HepG2 (cell line): ENCODE measurements at regions not wholly inside any gene's neighbourhood (a gene's known extent, or its start where the extent isn't known, plus 50 kb on each side); places are given as distances from the start of the nearest gene placed in this dataset.

ENCODE experiments used
- DNMT3B ChIP-seq: conservative IDR thresholded peaks from 2 replicates; pipeline ENCODE4 v1.6.1; 2016; ENCODE audit warnings: missing biosample characterization, control low read depth
- ELF3 ChIP-seq: IDR thresholded peaks from 2 replicates; pipeline ENCODE4 v1.6.1; 2016; ENCODE audit warnings: missing genetic modification reagents, missing compliant biosample characterization
- JDP2 ChIP-seq: sonication (generic); formaldehyde crosslinking; IDR thresholded peaks from 2 replicates; pipeline ENCODE4 v1.8.1; 2022; ENCODE audit warnings: missing genetic modification reagents, borderline replicate concordance
- MAZ ChIP-seq, 2 experiments: sonication (generic) in 1 of 2; formaldehyde crosslinking in 1 of 2; IDR thresholded peaks; 2 replicates each; pipeline versions ENCODE4 v1.5.0 to v1.6.1; 2012 to 2020; ENCODE audit warnings: low read depth in 2 of 2, mild to moderate bottlenecking in 2 of 2, borderline replicate concordance in 1 of 2, improper control_type of control experiment in 1 of 2, low read length in 1 of 2, missing genetic modification reagents in 1 of 2, moderate library complexity in 1 of 2
- MIER3 ChIP-seq: IDR thresholded peaks from 2 replicates; pipeline ENCODE4 v1.6.1; 2016; ENCODE audit warnings: missing compliant biosample characterization, borderline replicate concordance
- MTF1 ChIP-seq: sonication (generic); formaldehyde crosslinking; IDR thresholded peaks from 2 replicates; pipeline ENCODE4 v1.5.0; 2020; ENCODE audit warnings: missing genetic modification reagents
- MXD4 ChIP-seq: IDR thresholded peaks from 2 replicates; pipeline ENCODE4 v1.6.1; 2016; ENCODE audit warnings: mild to moderate bottlenecking, missing biosample characterization, missing genetic modification reagents
- NCOR1 ChIP-seq: fragments of 200-600 bp; sonication (generic); IDR thresholded peaks from 2 replicates; pipeline ENCODE4 v1.7.0; 2017; ENCODE audit warnings: antibody characterized with exemption, low read length, borderline replicate concordance
- NFRKB ChIP-seq: fragments of 450-650 bp; IDR thresholded peaks from 2 replicates; pipeline ENCODE4 v1.6.1; 2017
- NKX3-1 ChIP-seq: sonication (generic); formaldehyde crosslinking; IDR thresholded peaks from 2 replicates; pipeline ENCODE4 v1.5.0; 2020; ENCODE audit warnings: missing genetic modification reagents
- PCBP1 ChIP-seq: fragments of 200-400 bp; formaldehyde crosslinking; IDR thresholded peaks from 2 replicates; pipeline ENCODE4 v1.6.1; 2017; ENCODE audit warnings: mild to moderate bottlenecking, low read depth, low read length, borderline replicate concordance
- RNF2 ChIP-seq: fragments of 450-650 bp; conservative IDR thresholded peaks from 2 replicates; pipeline ENCODE4 v1.6.1; 2016; ENCODE audit warnings: low read depth
- SATB2 ChIP-seq: sonication (generic); formaldehyde crosslinking; IDR thresholded peaks from 2 replicates; pipeline ENCODE4 v1.5.0; 2020; ENCODE audit warnings: missing genetic modification reagents
- SNRNP70 ChIP-seq: fragments of 200-400 bp; formaldehyde crosslinking; IDR thresholded peaks from 2 replicates; pipeline ENCODE4 v1.6.1; 2017; ENCODE audit warnings: mild to moderate bottlenecking, low read depth, low read length, moderate library complexity
- ZNF382 ChIP-seq: sonication (generic); formaldehyde crosslinking; IDR thresholded peaks from 2 replicates; pipeline ENCODE4 v1.5.0; 2020; ENCODE audit warnings: missing genetic modification reagents, mild to moderate bottlenecking, borderline replicate concordance
- ZNF549 ChIP-seq: sonication (generic); formaldehyde crosslinking; IDR thresholded peaks from 2 replicates; pipeline ENCODE4 v1.5.0; 2020; ENCODE audit warnings: missing genetic modification reagents
- ZNF652 ChIP-seq: IDR thresholded peaks from 2 replicates; pipeline ENCODE4 v1.6.1; 2016; ENCODE audit warnings: low read depth, borderline replicate concordance
- TF ChIP-seq, protein P1 (sequence below): sonication (generic); formaldehyde crosslinking; IDR thresholded peaks from 2 replicates; pipeline ENCODE4 v1.4.0; 2020; ENCODE audit warnings: missing genetic modification reagents
- TF ChIP-seq, protein P2 (sequence below): IDR thresholded peaks from 2 replicates; pipeline ENCODE4 v1.6.1; 2012; ENCODE audit warnings: low read length, improper control_type of control experiment
- TF ChIP-seq, protein P3 (sequence below): sonication (generic); formaldehyde crosslinking; IDR thresholded peaks from 2 replicates; pipeline ENCODE4 v1.4.0; 2020; ENCODE audit warnings: missing genetic modification reagents
- TF ChIP-seq, protein P4 (sequence below): sonication (generic); formaldehyde crosslinking; IDR thresholded peaks from 2 replicates; pipeline ENCODE4 v1.5.1; 2020; ENCODE audit warnings: missing genetic modification reagents, mild to moderate bottlenecking, borderline replicate concordance

DNA sequence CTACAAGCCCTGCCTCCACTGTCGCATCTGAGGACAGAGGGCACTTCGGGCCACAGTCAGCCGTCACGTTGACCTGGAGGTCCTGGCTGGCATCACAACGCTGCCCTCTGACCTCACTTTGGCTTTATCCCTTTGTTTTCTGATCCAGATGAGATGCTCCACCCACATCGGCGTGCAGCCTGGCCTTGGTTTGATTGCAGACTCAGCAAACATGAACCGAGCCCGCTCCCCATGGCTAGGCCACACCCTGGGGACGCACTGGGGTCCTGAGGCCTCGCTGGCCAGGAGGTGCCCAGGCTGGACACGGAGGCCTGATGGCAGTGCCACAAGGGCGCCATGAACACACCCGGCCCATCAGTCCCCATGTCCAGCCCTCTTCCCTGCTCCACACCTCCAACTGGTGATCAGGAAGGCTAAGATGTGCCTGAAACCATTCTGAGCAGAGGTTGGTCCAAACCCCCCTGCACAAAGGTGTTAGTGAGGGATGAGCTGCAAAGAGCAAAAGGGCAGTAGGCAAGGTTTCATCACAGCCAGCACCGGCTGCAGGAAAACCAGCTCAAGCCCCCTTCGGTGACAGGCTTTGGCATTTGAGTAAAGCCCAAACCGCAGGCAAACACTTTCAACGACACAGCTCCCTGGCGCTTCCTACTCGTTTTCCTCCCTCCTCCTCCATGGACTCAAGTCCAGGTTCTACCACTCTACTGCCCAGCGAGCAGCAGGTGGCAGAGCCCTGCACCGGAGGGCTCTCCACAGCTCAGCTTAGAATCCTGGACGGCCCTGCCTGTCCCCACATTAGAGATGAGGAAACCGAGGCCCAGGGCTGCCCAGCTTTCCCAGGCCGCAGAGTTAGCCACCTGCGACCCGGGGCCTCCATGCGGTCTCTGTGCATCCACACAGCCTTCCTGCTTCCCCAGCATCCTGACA lies 165.8 kb downstream of the NUP210 start (continued):
- TF ChIP-seq, protein P1, sequence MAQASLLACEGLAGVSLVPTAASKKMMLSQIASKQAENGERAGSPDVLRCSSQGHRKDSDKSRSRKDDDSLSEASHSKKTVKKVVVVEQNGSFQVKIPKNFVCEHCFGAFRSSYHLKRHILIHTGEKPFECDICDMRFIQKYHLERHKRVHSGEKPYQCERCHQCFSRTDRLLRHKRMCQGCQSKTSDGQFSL (CRISPR knock-in tag), result no peak
- TF ChIP-seq NKX3-1 (CRISPR knock-in tag), result no peak
- no peak for TF ChIP-seq RNF2
- TF ChIP-seq MAZ (IDR thresholded peaks at IDR 0.05; ENCODE audit: borderline replicate concordance, low read depth, low read length), result no peak
- TF ChIP-seq MAZ (CRISPR knock-in tag; IDR thresholded peaks at IDR 0.05; ENCODE audit: low read depth), result no peak; the same call in 1 of the 2 replicates
- TF ChIP-seq, protein P2, sequence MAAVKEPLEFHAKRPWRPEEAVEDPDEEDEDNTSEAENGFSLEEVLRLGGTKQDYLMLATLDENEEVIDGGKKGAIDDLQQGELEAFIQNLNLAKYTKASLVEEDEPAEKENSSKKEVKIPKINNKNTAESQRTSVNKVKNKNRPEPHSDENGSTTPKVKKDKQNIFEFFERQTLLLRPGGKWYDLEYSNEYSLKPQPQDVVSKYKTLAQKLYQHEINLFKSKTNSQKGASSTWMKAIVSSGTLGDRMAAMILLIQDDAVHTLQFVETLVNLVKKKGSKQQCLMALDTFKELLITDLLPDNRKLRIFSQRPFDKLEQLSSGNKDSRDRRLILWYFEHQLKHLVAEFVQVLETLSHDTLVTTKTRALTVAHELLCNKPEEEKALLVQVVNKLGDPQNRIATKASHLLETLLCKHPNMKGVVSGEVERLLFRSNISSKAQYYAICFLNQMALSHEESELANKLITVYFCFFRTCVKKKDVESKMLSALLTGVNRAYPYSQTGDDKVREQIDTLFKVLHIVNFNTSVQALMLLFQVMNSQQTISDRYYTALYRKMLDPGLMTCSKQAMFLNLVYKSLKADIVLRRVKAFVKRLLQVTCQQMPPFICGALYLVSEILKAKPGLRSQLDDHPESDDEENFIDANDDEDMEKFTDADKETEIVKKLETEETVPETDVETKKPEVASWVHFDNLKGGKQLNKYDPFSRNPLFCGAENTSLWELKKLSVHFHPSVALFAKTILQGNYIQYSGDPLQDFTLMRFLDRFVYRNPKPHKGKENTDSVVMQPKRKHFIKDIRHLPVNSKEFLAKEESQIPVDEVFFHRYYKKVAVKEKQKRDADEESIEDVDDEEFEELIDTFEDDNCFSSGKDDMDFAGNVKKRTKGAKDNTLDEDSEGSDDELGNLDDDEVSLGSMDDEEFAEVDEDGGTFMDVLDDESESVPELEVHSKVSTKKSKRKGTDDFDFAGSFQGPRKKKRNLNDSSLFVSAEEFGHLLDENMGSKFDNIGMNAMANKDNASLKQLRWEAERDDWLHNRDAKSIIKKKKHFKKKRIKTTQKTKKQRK, result no peak
- TF ChIP-seq MIER3 (CRISPR knock-in tag), result peak; percentile 28; the same call in 1 of the 2 replicates
- no peak for TF ChIP-seq MXD4
- TF ChIP-seq ELF3 (CRISPR knock-in tag), result no peak
- TF ChIP-seq DNMT3B (CRISPR knock-in tag), result no peak
- no peak for TF ChIP-seq ZNF382 (CRISPR knock-in tag)
- no peak for TF ChIP-seq SNRNP70
- TF ChIP-seq, protein P3, sequence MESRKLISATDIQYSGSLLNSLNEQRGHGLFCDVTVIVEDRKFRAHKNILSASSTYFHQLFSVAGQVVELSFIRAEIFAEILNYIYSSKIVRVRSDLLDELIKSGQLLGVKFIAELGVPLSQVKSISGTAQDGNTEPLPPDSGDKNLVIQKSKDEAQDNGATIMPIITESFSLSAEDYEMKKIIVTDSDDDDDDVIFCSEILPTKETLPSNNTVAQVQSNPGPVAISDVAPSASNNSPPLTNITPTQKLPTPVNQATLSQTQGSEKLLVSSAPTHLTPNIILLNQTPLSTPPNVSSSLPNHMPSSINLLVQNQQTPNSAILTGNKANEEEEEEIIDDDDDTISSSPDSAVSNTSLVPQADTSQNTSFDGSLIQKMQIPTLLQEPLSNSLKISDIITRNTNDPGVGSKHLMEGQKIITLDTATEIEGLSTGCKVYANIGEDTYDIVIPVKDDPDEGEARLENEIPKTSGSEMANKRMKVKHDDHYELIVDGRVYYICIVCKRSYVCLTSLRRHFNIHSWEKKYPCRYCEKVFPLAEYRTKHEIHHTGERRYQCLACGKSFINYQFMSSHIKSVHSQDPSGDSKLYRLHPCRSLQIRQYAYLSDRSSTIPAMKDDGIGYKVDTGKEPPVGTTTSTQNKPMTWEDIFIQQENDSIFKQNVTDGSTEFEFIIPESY (CRISPR knock-in tag), result peak; percentile 50
- TF ChIP-seq SATB2, result no peak
- TF ChIP-seq NFRKB, result no peak
- peak; percentile 30; the same call in 1 of the 2 replicates for TF ChIP-seq NCOR1
- TF ChIP-seq, protein P4, sequence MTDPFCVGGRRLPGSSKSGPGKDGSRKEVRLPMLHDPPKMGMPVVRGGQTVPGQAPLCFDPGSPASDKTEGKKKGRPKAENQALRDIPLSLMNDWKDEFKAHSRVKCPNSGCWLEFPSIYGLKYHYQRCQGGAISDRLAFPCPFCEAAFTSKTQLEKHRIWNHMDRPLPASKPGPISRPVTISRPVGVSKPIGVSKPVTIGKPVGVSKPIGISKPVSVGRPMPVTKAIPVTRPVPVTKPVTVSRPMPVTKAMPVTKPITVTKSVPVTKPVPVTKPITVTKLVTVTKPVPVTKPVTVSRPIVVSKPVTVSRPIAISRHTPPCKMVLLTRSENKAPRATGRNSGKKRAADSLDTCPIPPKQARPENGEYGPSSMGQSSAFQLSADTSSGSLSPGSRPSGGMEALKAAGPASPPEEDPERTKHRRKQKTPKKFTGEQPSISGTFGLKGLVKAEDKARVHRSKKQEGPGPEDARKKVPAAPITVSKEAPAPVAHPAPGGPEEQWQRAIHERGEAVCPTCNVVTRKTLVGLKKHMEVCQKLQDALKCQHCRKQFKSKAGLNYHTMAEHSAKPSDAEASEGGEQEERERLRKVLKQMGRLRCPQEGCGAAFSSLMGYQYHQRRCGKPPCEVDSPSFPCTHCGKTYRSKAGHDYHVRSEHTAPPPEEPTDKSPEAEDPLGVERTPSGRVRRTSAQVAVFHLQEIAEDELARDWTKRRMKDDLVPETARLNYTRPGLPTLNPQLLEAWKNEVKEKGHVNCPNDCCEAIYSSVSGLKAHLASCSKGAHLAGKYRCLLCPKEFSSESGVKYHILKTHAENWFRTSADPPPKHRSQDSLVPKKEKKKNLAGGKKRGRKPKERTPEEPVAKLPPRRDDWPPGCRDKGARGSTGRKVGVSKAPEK (CRISPR knock-in tag), result peak; percentile 77; the same call in 1 of the 2 replicates
- no peak for TF ChIP-seq ZNF549 (CRISPR knock-in tag)
- no peak for TF ChIP-seq PCBP1
- no peak for TF ChIP-seq JDP2 (CRISPR knock-in tag)
- TF ChIP-seq ZNF652 (CRISPR knock-in tag), result no peak
- TF ChIP-seq MTF1 (CRISPR knock-in tag), result no peak
